ENCODE measurements at regions not wholly inside any gene's neighbourhood (a gene's known extent, or its start where the extent isn't known, plus 50 kb on each side); places are given as distances from the start of the nearest gene placed in this dataset.

- DNase-seq: no peak
- H3K27ac Mint-ChIP-seq: no peak overlapping the region
- no peaks in the 10 kb centered on the region for H3K27me3 Mint-ChIP-seq
- intact Hi-C loops (cut with micrococcal nuclease): no loop called here
- ChIA-PET CTCF (no interaction called here), POLR2A (no interaction called here)
- H3K9me3 Mint-ChIP-seq: peaks cover 3% of the 10 kb centered on the region
- no peak overlapping the region for H3K4me3 Mint-ChIP-seq
- H3K4me1 Mint-ChIP-seq (ENCODE audit: low read depth): no peaks in the 10 kb centered on the region
- H3K36me3 Mint-ChIP-seq: no peaks in the 10 kb centered on the region
Observed at GRCh38 chr4:176565049-176565448, 227.7 kb downstream of the VEGFC start.

- Mint-ChIP-seq H3K4me3 (no peak overlapping the region), H3K27ac (no peak overlapping the region), H3K36me3 (no peaks in the 10 kb centered on the region), H3K9me3 (peaks cover 3% of the 10 kb centered on the region), H3K27me3 (no peaks in the 10 kb centered on the region), H3K4me1 (ENCODE audit: low read depth) (no peaks in the 10 kb centered on the region)
- no peak for DNase-seq
- ChIA-PET POLR2A (no interaction called here), CTCF (no interaction called here)
- intact Hi-C loops (cut with micrococcal nuclease): no loop called here
Observed at GRCh38 chr4:176566769-176567168, 226.0 kb downstream of the VEGFC start.

GRCh38 chr4:176568238-176568637 is 224.5 kb downstream of the VEGFC start:
- intact Hi-C loops (cut with micrococcal nuclease): no loop called here

GRCh38 chr4:176569301-176569700 is 223.4 kb downstream of the VEGFC start:
- H3K4me3 Mint-ChIP-seq: no peak overlapping the region

More at GRCh38 chr4:176568238-176568637, 224.5 kb downstream of the VEGFC start:
- POLR2A ChIA-PET: no interaction called here
- CTCF ChIA-PET: no interaction called here
- H3K27ac Mint-ChIP-seq: no peak overlapping the region
- H3K9me3 Mint-ChIP-seq: peaks cover 3% of the 10 kb centered on the region
- H3K4me3 Mint-ChIP-seq: no peak overlapping the region
- H3K4me1 Mint-ChIP-seq (ENCODE audit: low read depth): no peaks in the 10 kb centered on the region
- no peaks in the 10 kb centered on the region for H3K36me3 Mint-ChIP-seq
- H3K27me3 Mint-ChIP-seq: no peaks in the 10 kb centered on the region
- DNase-seq: no peak

GRCh38 chr4:176571206-176571605 is 221.5 kb downstream of the VEGFC start:
- H3K27ac Mint-ChIP-seq: no peak overlapping the region
- no peak overlapping the region for H3K4me3 Mint-ChIP-seq
- H3K36me3 Mint-ChIP-seq: no peaks in the 10 kb centered on the region
- ChIA-PET CTCF (no interaction called here), POLR2A (no interaction called here)
- H3K27me3 Mint-ChIP-seq: no peaks in the 10 kb centered on the region
- no peaks in the 10 kb centered on the region for H3K9me3 Mint-ChIP-seq
- H3K4me1 Mint-ChIP-seq (ENCODE audit: low read depth): no peaks in the 10 kb centered on the region
- intact Hi-C loops (cut with micrococcal nuclease): no loop called here
- no peak for DNase-seq

More at GRCh38 chr4:176569301-176569700, 223.4 kb downstream of the VEGFC start:
- CTCF ChIA-PET: no interaction called here
- POLR2A ChIA-PET: no interaction called here
- Mint-ChIP-seq H3K36me3 (no peaks in the 10 kb centered on the region), H3K9me3 (no peaks in the 10 kb centered on the region), H3K27me3 (no peaks in the 10 kb centered on the region), H3K27ac (no peak overlapping the region), H3K4me1 (ENCODE audit: low read depth) (no peaks in the 10 kb centered on the region)
- intact Hi-C loops (cut with micrococcal nuclease): no loop called here
- DNase-seq: no peak

GRCh38 chr4:176575141-176575730 is 217.5 kb downstream of the VEGFC start:
- no peak overlapping the region for H3K4me3 Mint-ChIP-seq
- H3K27me3 Mint-ChIP-seq: no peaks in the 10 kb centered on the region
- intact Hi-C loops (cut with micrococcal nuclease): no loop called here
- POLR2A ChIA-PET: no interaction called here
- no peaks in the 10 kb centered on the region for H3K9me3 Mint-ChIP-seq
- H3K4me1 Mint-ChIP-seq (ENCODE audit: low read depth): no peaks in the 10 kb centered on the region
- CTCF ChIA-PET: no interaction called here
- H3K27ac Mint-ChIP-seq: no peak overlapping the region
- DNase-seq: no peak
- H3K36me3 Mint-ChIP-seq: no peaks in the 10 kb centered on the region

- ChIA-PET POLR2A (no interaction called here), CTCF (interaction anchor here (0.6 kb wide), 1 partner anchor 165 kb away, joined by 5 read pairs; no protein-coding TSS in a partner anchor)
- H3K36me3 Mint-ChIP-seq: no peaks in the 10 kb centered on the region
- no peak overlapping the region for H3K27ac Mint-ChIP-seq
- no peak overlapping the region for H3K4me3 Mint-ChIP-seq
- DNase-seq: no peak
- no peaks in the 10 kb centered on the region for H3K4me1 Mint-ChIP-seq (ENCODE audit: low read depth)
- H3K9me3 Mint-ChIP-seq: no peaks in the 10 kb centered on the region
- intact Hi-C loops (cut with micrococcal nuclease): no loop called here
- no peaks in the 10 kb centered on the region for H3K27me3 Mint-ChIP-seq
Observed at GRCh38 chr4:176579226-176579625, 213.5 kb downstream of the VEGFC start.

- intact Hi-C loops (cut with micrococcal nuclease): no loop called here
- Mint-ChIP-seq H3K27ac (no peak overlapping the region), H3K4me1 (ENCODE audit: low read depth) (no peaks in the 10 kb centered on the region), H3K9me3 (no peaks in the 10 kb centered on the region), H3K4me3 (no peak overlapping the region), H3K27me3 (peaks cover 1% of the 10 kb centered on the region), H3K36me3 (no peaks in the 10 kb centered on the region)
- CTCF ChIA-PET: no interaction called here
- no peak for DNase-seq
- POLR2A ChIA-PET: no interaction called here
Observed at GRCh38 chr4:176583278-176583677, 209.4 kb downstream of the VEGFC start.

GRCh38 chr4:176584031-176584606 is 208.6 kb downstream of the VEGFC start:
- no peaks in the 10 kb centered on the region for H3K9me3 Mint-ChIP-seq
- no peak overlapping the region for H3K27ac Mint-ChIP-seq
- intact Hi-C loops (cut with micrococcal nuclease): no loop called here
- no peaks in the 10 kb centered on the region for H3K4me1 Mint-ChIP-seq (ENCODE audit: low read depth)
- no peak overlapping the region for H3K4me3 Mint-ChIP-seq
- no peak for DNase-seq
- no peaks in the 10 kb centered on the region for H3K36me3 Mint-ChIP-seq
- peaks cover 1% of the 10 kb centered on the region for H3K27me3 Mint-ChIP-seq
- ChIA-PET POLR2A (no interaction called here), CTCF (no interaction called here)

GRCh38 chr4:176587920-176588319 is 204.8 kb downstream of the VEGFC start:
- Mint-ChIP-seq H3K36me3 (no peaks in the 10 kb centered on the region), H3K27me3 (peaks cover 1% of the 10 kb centered on the region), H3K9me3 (peaks cover 3% of the 10 kb centered on the region), H3K27ac (no peak overlapping the region), H3K4me1 (ENCODE audit: low read depth) (no peaks in the 10 kb centered on the region), H3K4me3 (no peak overlapping the region)
- intact Hi-C loops (cut with micrococcal nuclease): no loop called here
- DNase-seq: no peak
- ChIA-PET CTCF (no interaction called here), POLR2A (no interaction called here)

GRCh38 chr4:176588436-176588835 is 204.3 kb downstream of the VEGFC start:
- Mint-ChIP-seq H3K4me3 (no peak overlapping the region), H3K27ac (no peak overlapping the region), H3K9me3 (peaks cover 3% of the 10 kb centered on the region), H3K36me3 (no peaks in the 10 kb centered on the region), H3K27me3 (peaks cover 1% of the 10 kb centered on the region), H3K4me1 (ENCODE audit: low read depth) (no peaks in the 10 kb centered on the region)
- intact Hi-C loops (cut with micrococcal nuclease): no loop called here
- DNase-seq: no peak
- CTCF ChIA-PET: no interaction called here
- POLR2A ChIA-PET: no interaction called here

- Mint-ChIP-seq H3K4me1 (ENCODE audit: low read depth) (no peaks in the 10 kb centered on the region), H3K4me3 (no peak overlapping the region), H3K36me3 (no peaks in the 10 kb centered on the region), H3K9me3 (peaks cover 3% of the 10 kb centered on the region), H3K27ac (no peak overlapping the region), H3K27me3 (no peaks in the 10 kb centered on the region)
- no peak for DNase-seq
- intact Hi-C loops (cut with micrococcal nuclease): no loop called here
- ChIA-PET CTCF (no interaction called here), POLR2A (no interaction called here)
Observed at GRCh38 chr4:176592976-176593670, 199.6 kb downstream of the VEGFC start.

GRCh38 chr4:176593943-176594342 is 198.8 kb downstream of the VEGFC start:
- H3K9me3 Mint-ChIP-seq: peaks cover 3% of the 10 kb centered on the region
- no peaks in the 10 kb centered on the region for H3K4me1 Mint-ChIP-seq (ENCODE audit: low read depth)
- no peak overlapping the region for H3K27ac Mint-ChIP-seq
- POLR2A ChIA-PET: no interaction called here
- DNase-seq: no peak
- H3K36me3 Mint-ChIP-seq: no peaks in the 10 kb centered on the region
- intact Hi-C loops (cut with micrococcal nuclease): no loop called here
- CTCF ChIA-PET: no interaction called here
- no peaks in the 10 kb centered on the region for H3K27me3 Mint-ChIP-seq
- H3K4me3 Mint-ChIP-seq: no peak overlapping the region

Measured in activated CD4-positive, alpha-beta memory T cell treated with anti-CD3 and anti-CD28 coated beads for 36 hours (primary cell).